Dermis microvascular lymphatic vessel endothelial cell (primary cell): ENCODE measurements at regions not wholly inside any gene's neighbourhood (a gene's known extent, or its start where the extent isn't known, plus 50 kb on each side); places are given as distances from the start of the nearest gene placed in this dataset.

Source experiments
- DNase-seq, 2 donors: peaks; one replicate each; pipeline versions ENCODE4 v3.0.0 to v3.0.0-alpha.2; 2010; ENCODE audit warnings: low read depth in 2 of 2

DNA sequence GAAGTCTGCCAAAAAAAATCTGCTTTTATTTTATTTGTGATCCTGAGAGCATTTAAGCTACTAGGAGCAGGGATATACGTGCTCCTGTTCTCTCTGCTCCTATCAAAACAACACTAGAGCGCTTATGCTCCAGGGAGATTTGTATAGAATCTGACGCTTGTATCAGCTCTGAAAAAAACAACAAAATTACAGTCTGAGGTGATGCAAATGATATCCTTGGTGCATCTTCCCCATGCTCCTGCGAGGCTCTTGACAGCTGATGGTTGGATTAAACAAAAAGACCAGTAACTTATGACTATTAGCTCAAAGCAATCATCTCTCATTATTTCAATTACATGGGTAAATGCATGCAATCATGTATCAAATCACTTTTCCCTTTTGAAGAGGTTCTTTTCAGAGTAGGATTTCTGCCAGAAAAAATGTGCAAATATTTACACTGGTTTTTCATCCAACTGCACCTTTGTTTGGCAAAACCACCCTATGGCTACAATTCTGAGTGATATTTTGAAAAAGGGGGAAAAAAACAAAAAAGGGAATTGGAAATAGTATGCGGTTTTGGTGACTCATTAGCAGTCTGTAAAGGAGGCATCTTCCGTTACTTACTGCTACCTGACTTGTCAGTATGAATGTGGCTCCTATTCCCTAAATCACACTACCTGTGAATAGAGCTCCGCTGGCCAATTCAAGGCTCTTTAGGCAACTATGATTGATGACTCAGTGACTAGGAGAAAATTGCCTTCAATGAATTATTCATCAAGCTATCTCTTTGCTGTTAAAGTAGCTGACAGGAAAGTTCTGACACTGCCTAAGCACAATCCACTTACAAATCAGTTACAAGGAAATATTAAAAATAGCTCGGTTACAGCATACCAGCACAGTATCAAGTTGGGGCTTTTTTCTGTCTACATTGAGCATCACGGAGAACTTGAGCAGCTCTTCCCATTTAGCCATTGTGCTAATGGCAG, 450.0 kb downstream of the FOXG1 start:
- DNase-seq = peak in 1 of 2 donors; percentile 20

- DNase-seq = no peak
Observed at GRCh38 chr14:29217813-29218450, 451.3 kb downstream of the FOXG1 start.

DNA sequence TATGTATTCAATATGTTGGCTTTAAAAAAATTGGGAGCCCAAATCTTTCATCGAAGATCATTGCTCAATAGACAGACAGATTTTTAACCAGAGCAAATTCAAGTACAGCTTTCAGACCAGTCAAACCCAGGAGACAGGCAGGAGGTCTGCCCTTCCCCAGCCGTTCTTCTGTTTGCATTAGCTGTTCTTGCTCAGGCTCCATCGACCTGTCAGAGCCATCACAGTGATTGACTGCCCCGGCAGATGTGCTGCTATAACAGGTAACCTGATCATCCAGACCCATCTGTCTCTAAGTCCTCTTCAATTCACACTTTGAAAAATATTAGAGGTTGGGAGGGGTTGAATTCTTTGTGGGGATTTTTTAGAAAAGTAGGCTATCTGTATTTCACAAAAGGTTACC, 453.5 kb downstream of the FOXG1 start:
- no peak for DNase-seq

- DNase-seq = no peak
Observed at GRCh38 chr14:29220566-29220965, 454.0 kb downstream of the FOXG1 start.

- no peak for DNase-seq
Observed at GRCh38 chr14:29222006-29222405, 455.4 kb downstream of the FOXG1 start.

- peak; percentile 17 to 67 for DNase-seq
Observed at GRCh38 chr14:29222671-29223268, 456.2 kb downstream of the FOXG1 start.

GRCh38 chr14:29223947-29224346, 457.4 kb downstream of the FOXG1 start:
- DNase-seq = no peak

GRCh38 chr14:29227631-29228030, 461.0 kb downstream of the FOXG1 start:
- DNase-seq = no peak

- DNase-seq = no peak
Observed at GRCh38 chr14:29232153-29232552, 465.6 kb downstream of the FOXG1 start.

DNA sequence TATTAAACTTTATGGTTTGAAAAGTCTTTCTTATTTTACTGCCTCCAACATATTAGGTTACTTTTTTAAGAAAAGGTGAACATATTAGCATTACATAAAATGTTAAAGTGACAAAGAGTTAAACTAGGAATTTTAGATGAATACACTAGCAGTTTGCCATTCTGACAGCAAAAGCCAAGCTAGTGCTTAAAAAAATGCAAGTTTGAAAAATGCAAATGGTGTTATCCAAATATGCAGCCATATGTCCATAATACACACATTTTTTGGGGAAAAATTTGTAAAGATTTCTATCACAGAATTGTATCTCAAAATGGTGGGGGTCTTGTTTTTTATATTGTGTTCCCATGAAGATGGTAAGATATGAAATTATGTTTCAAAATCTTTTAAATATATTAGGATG, 466.1 kb downstream of the FOXG1 start:
- DNase-seq = no peak

DNA sequence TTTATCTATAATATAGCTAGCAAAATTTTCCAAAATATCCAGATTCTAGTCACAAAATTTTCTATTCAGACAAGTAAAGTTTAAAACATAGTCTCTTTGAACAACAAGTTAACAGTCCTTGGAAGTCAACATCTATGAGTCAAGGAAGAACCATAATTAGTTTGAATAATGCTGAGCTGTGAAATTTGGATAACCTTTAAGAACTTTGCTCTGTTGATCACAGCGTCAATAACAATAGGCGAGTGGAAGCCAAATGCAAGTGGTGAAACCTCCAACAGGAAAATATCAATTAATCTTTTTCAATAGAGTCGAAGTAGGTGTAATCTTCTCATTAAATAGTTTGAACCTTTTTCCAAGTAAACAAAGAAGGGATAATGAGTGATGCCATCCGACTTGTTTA, 466.6 kb downstream of the FOXG1 start:
- no peak for DNase-seq

DNA sequence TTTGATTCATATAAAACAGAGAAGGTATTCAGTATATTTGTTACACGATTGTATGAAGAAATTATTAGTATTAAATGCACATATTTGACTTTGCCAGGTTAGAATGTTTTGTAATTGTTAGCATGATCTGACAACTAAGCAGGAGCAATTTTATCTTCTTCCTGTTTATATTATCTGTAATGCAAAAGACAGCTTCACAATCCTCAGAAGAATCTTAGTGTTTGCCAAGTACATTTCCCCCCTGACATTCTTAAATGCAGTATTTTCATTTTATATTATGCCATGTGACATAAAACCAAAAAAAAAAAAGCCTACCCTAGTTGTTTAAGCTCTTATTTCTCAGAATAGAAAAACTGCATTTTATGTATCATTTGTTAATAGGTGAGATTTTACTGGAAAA, 469.4 kb downstream of the FOXG1 start:
- DNase-seq = no peak

DNA sequence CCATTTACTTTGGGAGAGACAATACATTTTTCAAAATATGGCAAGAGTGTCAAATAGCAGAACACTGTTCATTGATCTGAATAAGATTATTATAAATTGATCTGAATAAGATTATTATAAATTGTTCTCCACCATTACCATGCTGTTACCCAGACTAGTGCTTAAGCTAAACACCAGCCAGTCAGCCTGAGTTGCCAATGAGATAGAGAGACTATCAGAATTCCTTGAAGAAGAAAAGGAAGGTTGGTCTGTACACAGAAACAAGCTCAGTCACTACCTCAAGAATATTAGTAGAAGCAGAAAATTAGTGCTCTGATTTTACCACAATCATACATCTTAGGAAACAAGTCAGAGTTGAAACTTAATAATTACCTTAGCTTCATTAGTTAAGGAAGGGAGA, 469.8 kb downstream of the FOXG1 start:
- no peak for DNase-seq

- peak in 1 of 2 donors; percentile 88 for DNase-seq
Observed at GRCh38 chr14:29236848-29237247, 470.3 kb downstream of the FOXG1 start.

GRCh38 chr14:29240066-29240465, 473.5 kb downstream of the FOXG1 start:
- peak in 1 of 2 donors; percentile 89 for DNase-seq

- DNase-seq = peak; percentile 27 to 85
Observed at GRCh38 chr14:29242755-29243754, 476.5 kb downstream of the FOXG1 start.

DNA sequence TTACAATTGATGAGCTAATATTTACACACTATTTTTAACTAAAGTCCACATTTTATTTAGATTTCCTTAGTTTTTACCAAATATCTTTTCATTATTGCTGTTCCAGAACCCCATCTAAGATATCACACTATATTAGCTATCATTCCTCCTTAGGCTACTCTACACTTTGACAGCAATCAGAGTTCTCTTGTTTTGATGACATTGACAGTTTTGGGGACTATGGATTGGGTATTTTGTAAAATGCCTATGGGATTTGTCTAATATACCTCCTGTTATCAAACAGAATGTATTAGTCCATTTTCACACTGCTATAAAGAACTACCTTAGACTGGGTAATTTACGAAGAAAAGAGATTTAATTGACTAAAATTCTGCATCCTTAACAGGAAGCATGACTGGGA, 489.1 kb downstream of the FOXG1 start:
- DNase-seq = no peak

GRCh38 chr14:29262979-29263378, 496.4 kb downstream of the FOXG1 start:
- DNase-seq = no peak

- DNase-seq = no peak
Observed at GRCh38 chr14:29264865-29265264, 498.3 kb downstream of the FOXG1 start.

DNA sequence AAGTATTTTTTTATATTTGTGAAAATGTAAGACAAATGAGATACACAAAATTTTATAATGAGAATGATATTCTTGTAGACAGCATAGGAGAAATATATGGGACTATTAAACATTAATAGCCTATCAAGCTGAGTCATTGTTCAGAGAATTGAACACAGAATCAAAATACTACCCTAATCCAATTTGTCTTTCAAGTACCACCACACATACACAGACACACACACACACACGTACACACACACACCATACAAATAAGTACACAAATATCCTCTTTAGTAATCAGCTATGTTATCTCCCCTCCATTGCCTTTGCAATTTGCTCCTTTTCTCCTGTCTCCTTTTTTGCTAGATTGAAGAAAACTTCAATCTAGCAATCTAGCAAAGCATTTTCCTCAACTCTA, 499.3 kb downstream of the FOXG1 start:
- no peak for DNase-seq

GRCh38 chr14:29271669-29272068, 505.1 kb downstream of the FOXG1 start:
- DNase-seq = peak in 1 of 2 donors; percentile 30
